Stomach (tissue), 8 donors: ENCODE measurements at regions not wholly inside any gene's neighbourhood (a gene's known extent, or its start where the extent isn't known, plus 50 kb on each side); places are given as distances from the start of the nearest gene placed in this dataset.

ENCODE experiments used
- DNase-seq, 2 donors: peaks; one replicate each; pipeline versions ENCODE4 v3.0.0 to v3.0.0-alpha.2; 2013 to 2019
- H3K27ac ChIP-seq, 5 donors: fragments of 200-600 bp in 4 of 5; sonication (generic) in 4 of 5; one replicate each; pipeline ENCODE4 v1.5.1; 2013 to 2019; ENCODE audit warnings: mild to moderate bottlenecking in 1 of 5, moderate library complexity in 1 of 5
- H3K27me3 ChIP-seq, 3 donors: fragments of 200-600 bp; sonication (generic); one replicate each; pipeline ENCODE4 v1.5.1; 2017 to 2019; ENCODE audit warnings: mixed run types in 1 of 3
- H3K36me3 ChIP-seq, 4 donors: fragments of 200-600 bp; sonication (generic); 1 replicate in 3 of 4; 2 replicates in 1 of 4; pipeline ENCODE4 v1.5.1; 2016 to 2019
- H3K4me1 ChIP-seq, 4 donors: fragments of 200-600 bp; sonication (generic); one replicate each; pipeline ENCODE4 v1.5.1; 2016 to 2019
- H3K4me3 ChIP-seq, 4 donors: fragments of 200-600 bp; sonication (generic) in 3 of 4; one replicate each; pipeline ENCODE4 v1.5.1; 2016 to 2019; ENCODE audit warnings: mild to moderate bottlenecking in 1 of 4
- H3K9me3 ChIP-seq, 4 donors: fragments of 200-600 bp; sonication (generic); one replicate each; pipeline ENCODE4 v1.5.1; 2016 to 2019
- EP300 ChIP-seq: sonication (generic); formaldehyde crosslinking; IDR thresholded peaks from one replicate; pipeline ENCODE4 v1.6.1; 2017; ENCODE audit warnings: antibody characterized with exemption
- POLR2A ChIP-seq, 4 donors: fragments of 450-650 bp; IDR thresholded peaks; one replicate each; pipeline ENCODE4 v1.6.1; 2016; ENCODE audit warnings: antibody characterized with exemption in 4 of 4, control low read depth in 2 of 4, mild to moderate bottlenecking in 1 of 4, moderate library complexity in 1 of 4
- POLR2AphosphoS5 ChIP-seq, 3 donors: sonication (generic); formaldehyde crosslinking; IDR thresholded peaks; one replicate each; pipeline ENCODE4 v1.6.1; 2016; ENCODE audit warnings: antibody characterized with exemption in 3 of 3
- WGBS, 5 donors: extraction: QIAGEN DNeasy Blood & Tissue Kit in 3 of 5; methylation state at CpG; one replicate each; pipeline versions ENCODE4 v1.1.5 to v1.1.7; 2013 to 2018; 5-methylcytosine and 5-hydroxymethylcytosine counted together
- intact Hi-C: fragments of 100-400 bp; cut with DNase I; formaldehyde crosslinking; loops from one replicate; pipeline ENCODE4 v1.15.1; 2023; ENCODE audit warnings: low total_unique reads
- TF ChIP-seq, protein P1 (sequence below), 7 experiments: fragments of 450-650 bp in 4 of 7; fragments of 200-600 bp in 3 of 7; sonication (generic) in 3 of 7; IDR thresholded peaks; one replicate each; pipeline ENCODE4 v1.5.1; 2016 to 2019; ENCODE audit warnings: antibody characterized with exemption in 7 of 7, control low read depth in 2 of 7, mild to moderate bottlenecking in 1 of 7
- donor health status: healthy with polysubstance abuse.
- donor health status: Bipolar disorder and iron deficiency.
- donor health status: healthy.

DNA sequence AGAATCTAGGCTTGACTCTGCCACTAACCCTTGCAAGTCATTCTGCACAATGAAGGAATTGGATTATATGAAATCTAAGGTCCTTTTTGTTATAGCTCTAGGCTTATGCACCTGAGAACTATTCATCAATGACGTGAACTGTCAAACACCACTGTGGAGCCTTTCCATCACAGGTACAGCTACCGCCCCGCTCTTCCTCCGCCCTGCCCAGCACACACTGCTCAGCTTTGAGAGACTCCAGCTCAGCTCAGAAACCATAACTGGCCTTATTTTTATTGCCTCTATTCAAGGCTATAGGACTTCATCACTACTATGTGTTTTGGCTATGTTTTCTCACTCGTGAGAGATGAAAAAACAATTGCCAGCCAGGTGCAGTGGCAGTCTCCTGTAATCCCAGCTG is 88.2 kb upstream of the RPL34 start:
- H3K4me1 ChIP-seq = no peaks in the 10 kb centered on the region
- intact Hi-C loops = no loop called here
- no peaks in the 10 kb centered on the region for H3K27me3 ChIP-seq
- no peak overlapping the region for H3K4me3 ChIP-seq
- no peak for DNase-seq
- no peak overlapping the region for H3K27ac ChIP-seq
- TF ChIP-seq EP300 = no peak
- no peak for TF ChIP-seq POLR2A (IDR thresholded peaks at IDR 0.05)
- TF ChIP-seq POLR2AphosphoS5 (IDR thresholded peaks at IDR 0.05) = no peak
- TF ChIP-seq, protein P1, sequence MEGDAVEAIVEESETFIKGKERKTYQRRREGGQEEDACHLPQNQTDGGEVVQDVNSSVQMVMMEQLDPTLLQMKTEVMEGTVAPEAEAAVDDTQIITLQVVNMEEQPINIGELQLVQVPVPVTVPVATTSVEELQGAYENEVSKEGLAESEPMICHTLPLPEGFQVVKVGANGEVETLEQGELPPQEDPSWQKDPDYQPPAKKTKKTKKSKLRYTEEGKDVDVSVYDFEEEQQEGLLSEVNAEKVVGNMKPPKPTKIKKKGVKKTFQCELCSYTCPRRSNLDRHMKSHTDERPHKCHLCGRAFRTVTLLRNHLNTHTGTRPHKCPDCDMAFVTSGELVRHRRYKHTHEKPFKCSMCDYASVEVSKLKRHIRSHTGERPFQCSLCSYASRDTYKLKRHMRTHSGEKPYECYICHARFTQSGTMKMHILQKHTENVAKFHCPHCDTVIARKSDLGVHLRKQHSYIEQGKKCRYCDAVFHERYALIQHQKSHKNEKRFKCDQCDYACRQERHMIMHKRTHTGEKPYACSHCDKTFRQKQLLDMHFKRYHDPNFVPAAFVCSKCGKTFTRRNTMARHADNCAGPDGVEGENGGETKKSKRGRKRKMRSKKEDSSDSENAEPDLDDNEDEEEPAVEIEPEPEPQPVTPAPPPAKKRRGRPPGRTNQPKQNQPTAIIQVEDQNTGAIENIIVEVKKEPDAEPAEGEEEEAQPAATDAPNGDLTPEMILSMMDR (IDR thresholded peaks at IDR 0.05) = no peak
- H3K36me3 ChIP-seq = no peaks in the 10 kb centered on the region
- H3K9me3 ChIP-seq = no peaks in the 10 kb centered on the region
- WGBS, 5 donors = 76 to 91% (median 84%) methylated on average over 5 of the region's 5 CpGs

DNA sequence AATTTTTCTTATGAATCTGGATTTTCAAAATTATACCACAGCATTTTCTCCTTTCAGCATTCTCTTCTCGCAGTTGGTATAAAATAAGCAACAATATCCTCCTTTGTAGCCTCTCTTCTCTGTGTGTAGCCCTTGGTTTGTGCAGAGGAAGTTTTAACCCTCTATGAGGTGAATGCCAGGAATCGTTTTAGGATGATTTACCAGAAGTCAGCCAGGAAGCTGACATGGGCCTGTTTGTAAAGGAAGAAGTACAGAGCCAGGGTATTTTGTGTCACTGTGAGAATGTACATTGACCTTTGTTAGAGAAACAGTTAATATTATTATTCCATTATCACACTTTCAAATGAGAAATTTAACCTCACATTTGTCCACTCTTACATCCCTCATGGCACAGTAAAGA is 88.9 kb upstream of the RPL34 start:
- no peak for TF ChIP-seq POLR2A (IDR thresholded peaks at IDR 0.05)
- no peak for TF ChIP-seq POLR2AphosphoS5 (IDR thresholded peaks at IDR 0.05)
- TF ChIP-seq, protein P1 (IDR thresholded peaks at IDR 0.05) = no peak
- Histone ChIP-seq H3K27me3 (no peaks in the 10 kb centered on the region), H3K36me3 (no peaks in the 10 kb centered on the region), H3K4me1 (no peaks in the 10 kb centered on the region), H3K9me3 (no peaks in the 10 kb centered on the region), H3K27ac (no peak overlapping the region), H3K4me3 (no peak overlapping the region)
- WGBS, 5 donors = 45 to 72% (median 60%) methylated on average over 2 of the region's 2 CpGs
- DNase-seq = no peak
- intact Hi-C loops = no loop called here

DNA sequence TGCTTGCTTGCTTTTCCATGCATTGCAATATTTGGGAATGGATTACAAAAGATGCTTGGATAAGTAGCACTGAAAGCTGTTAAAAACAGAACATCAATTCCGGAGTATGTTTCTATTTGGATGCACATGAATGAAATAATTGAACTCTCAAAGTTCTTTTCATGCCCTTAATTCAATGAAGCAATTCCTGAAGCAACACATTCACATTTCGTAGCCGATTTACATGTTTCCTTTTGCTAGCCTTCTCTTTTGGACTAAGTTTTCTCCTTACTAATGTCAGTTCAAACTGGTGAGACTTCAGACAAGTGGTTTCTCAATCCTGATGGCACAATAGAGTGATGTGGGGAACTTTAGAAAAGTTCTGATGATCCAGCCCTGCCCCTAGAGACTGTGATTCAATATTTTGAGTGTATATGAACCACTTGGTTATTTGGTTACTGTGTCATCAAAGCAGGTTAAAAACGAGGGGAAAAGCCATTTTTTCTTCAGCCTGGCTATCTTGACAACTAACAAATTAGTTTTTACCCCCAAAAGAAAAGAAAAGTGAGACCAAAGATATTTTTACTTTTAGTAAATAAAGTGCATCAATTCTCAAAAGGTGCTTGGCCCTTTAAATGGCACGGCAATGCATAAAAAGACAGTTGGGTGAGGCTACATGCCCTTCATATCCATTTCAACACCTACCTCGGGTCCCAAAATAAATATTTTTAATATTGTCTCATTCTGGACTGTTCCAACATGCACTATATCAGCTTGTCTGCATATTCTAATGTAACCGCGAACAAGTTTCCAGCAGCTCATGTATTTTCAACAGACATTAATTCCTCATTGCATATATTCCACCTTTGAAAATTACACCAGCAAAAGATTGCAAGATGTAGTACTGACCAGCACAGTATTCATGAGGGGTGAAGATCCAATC is 90.1 kb upstream of the RPL34 start:
- DNase-seq = no peak
- intact Hi-C loops = no loop called here
- TF ChIP-seq POLR2A (IDR thresholded peaks at IDR 0.05) (no peak), POLR2AphosphoS5 (IDR thresholded peaks at IDR 0.05) (no peak), EP300 (no peak)
- TF ChIP-seq, protein P1 (IDR thresholded peaks at IDR 0.05) = no peak
- 69 to 71% (median 70%) methylated on average over 8 of the region's 8 CpGs for WGBS, 5 donors
- H3K27ac ChIP-seq = no peak overlapping the region
- H3K27me3 ChIP-seq = no peaks in the 10 kb centered on the region
- H3K4me1 ChIP-seq = no peaks in the 10 kb centered on the region
- H3K4me3 ChIP-seq = no peak overlapping the region
- no peaks in the 10 kb centered on the region for H3K9me3 ChIP-seq
- H3K36me3 ChIP-seq = no peaks in the 10 kb centered on the region

DNA sequence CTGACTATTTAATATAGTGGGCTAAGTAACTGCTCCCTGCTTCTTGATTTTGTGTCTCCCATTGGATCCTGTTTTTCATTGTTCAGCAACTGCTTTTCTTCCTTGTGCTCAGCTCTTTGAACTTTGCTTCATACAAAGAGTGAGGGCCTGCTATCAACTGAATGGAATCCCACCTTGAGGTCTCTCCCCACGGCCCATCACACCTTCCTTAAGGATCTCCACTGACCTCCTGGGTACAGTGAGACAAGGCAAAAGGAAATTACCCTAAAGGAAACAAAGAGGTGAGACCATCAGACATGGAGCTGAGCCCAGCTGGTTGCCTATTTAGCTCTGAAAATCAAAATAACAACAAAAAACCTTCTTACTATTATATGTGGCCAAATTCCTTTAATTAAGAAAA is 91.3 kb upstream of the RPL34 start:
- H3K4me1 ChIP-seq = no peaks in the 10 kb centered on the region
- H3K27ac ChIP-seq = no peak overlapping the region
- no peaks in the 10 kb centered on the region for H3K9me3 ChIP-seq
- TF ChIP-seq, protein P1 (IDR thresholded peaks at IDR 0.05) = no peak
- no peak for TF ChIP-seq POLR2A (IDR thresholded peaks at IDR 0.05)
- TF ChIP-seq EP300 = no peak
- no peak for TF ChIP-seq POLR2AphosphoS5 (IDR thresholded peaks at IDR 0.05)
- no peaks in the 10 kb centered on the region for H3K27me3 ChIP-seq
- no peak overlapping the region for H3K4me3 ChIP-seq
- DNase-seq = no peak
- intact Hi-C loops = no loop called here
- WGBS, 5 donors = 33 to 69% (median 43%) methylated on average over 1 of the region's 1 CpG
- H3K36me3 ChIP-seq = no peaks in the 10 kb centered on the region
